GM21529 (cell line): ENCODE measurements at regions not wholly inside any gene's neighbourhood (a gene's known extent, or its start where the extent isn't known, plus 50 kb on each side); places are given as distances from the start of the nearest gene placed in this dataset.

ENCODE experiments used
- ATAC-seq: cut with Tn5 transposase; IDR thresholded peaks from one replicate; pipeline ENCODE4 v1.9.1; 2021; ENCODE audit not compliant: unreplicated experiment

DNA sequence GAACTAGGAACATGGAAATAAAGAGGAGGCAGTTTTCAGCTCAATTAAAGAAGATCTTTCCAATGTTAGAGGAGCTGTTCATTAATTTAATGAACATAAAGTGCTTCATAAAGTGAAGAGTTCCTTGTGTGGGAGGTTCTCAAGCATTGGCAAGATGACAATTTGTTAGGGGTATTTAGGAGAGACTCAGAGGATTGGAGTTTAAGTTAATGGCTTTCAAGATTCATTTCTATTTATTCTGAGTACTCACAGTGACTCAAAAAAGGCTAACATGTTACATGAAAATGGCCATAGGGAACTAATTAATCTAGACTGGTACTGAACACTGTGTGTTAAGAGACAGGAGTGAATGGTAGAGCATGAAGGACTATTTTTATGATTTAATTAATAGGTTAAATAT is 55.4 kb upstream of the CDH12 start:
- no peak for ATAC-seq

GRCh38 chr5:22908129-22908528 is 55.0 kb upstream of the CDH12 start:
- no peak for ATAC-seq
